Natural killer cell (primary cell): ENCODE measurements at regions not wholly inside any gene's neighbourhood (a gene's known extent, or its start where the extent isn't known, plus 50 kb on each side); places are given as distances from the start of the nearest gene placed in this dataset.

Experiments
- ATAC-seq, 3 donors: fragments of 150-1000 bp in 2 of 3; fragments of 200-7000 bp in 1 of 3; cut with Tn5 transposase; 1 replicate in 1 of 3; 2 replicates in 2 of 3; pipeline ENCODE4 v1.10.0; 2021; ENCODE audit warnings: mild to moderate bottlenecking in 2 of 3, moderate library complexity in 2 of 3
- DNase-seq, 2 donors: peaks; one replicate each; pipeline versions ENCODE4 v3.0.0 to v3.0.0-alpha.2; 2013 to 2021; ENCODE audit warnings: mixed read lengths in 1 of 2
- H3K27ac ChIP-seq: one replicate; pipeline ENCODE4 v1.5.1; 2013; ENCODE audit warnings: mild to moderate bottlenecking, low read length
- H3K27me3 ChIP-seq: one replicate; pipeline ENCODE4 v1.6.1; 2013; ENCODE audit warnings: low read length; ENCODE audit not compliant: control insufficient read depth, insufficient read depth
- H3K36me3 ChIP-seq: one replicate; pipeline ENCODE4 v1.6.1; 2013; ENCODE audit warnings: low read length; ENCODE audit not compliant: control insufficient read depth, insufficient read depth
- H3K4me1 ChIP-seq: one replicate; pipeline ENCODE4 v1.6.1; 2013; ENCODE audit warnings: low read length; ENCODE audit not compliant: control insufficient read depth, insufficient read depth
- H3K4me3 ChIP-seq: one replicate; pipeline ENCODE4 v1.5.1; 2013; ENCODE audit warnings: low read length
- H3K9me3 ChIP-seq: one replicate; pipeline ENCODE4 v1.6.1; 2013; ENCODE audit warnings: low read length; ENCODE audit not compliant: control insufficient read depth, insufficient read depth
- H3K27ac Mint-ChIP-seq, 2 donors: one replicate each; pipeline ENCODE4 v1.8.0; 2022; ENCODE audit warnings: mild to moderate bottlenecking in 2 of 2, mixed read lengths in 2 of 2, moderate library complexity in 1 of 2
- H3K27me3 Mint-ChIP-seq, 2 donors: one replicate each; pipeline ENCODE4 v1.8.0; 2022; ENCODE audit warnings: low read depth in 2 of 2, mixed read lengths in 2 of 2
- H3K36me3 Mint-ChIP-seq: one replicate; pipeline ENCODE4 v1.8.0; 2022; ENCODE audit warnings: mixed read lengths
- H3K4me1 Mint-ChIP-seq, 2 donors: one replicate each; pipeline ENCODE4 v1.8.0; 2022; ENCODE audit warnings: mixed read lengths in 2 of 2
- H3K4me3 Mint-ChIP-seq: one replicate; pipeline ENCODE4 v1.8.0; 2022; ENCODE audit warnings: mild to moderate bottlenecking, moderate library complexity, mixed read lengths
- H3K9me3 Mint-ChIP-seq, 2 donors: one replicate each; pipeline ENCODE4 v1.8.0; 2022; ENCODE audit warnings: mixed read lengths in 2 of 2
- CTCF ChIP-seq: fragments of 200-600 bp; IDR thresholded peaks from one replicate; pipeline ENCODE4 v1.8.0; 2022; ENCODE audit warnings: antibody characterized with exemption
- WGBS: methylation state at CpG from one replicate; pipeline ENCODE4 v1.1.7; 2013; ENCODE audit warnings: missing lambda C conversion rate; ENCODE audit not compliant: insufficient coverage; 5-methylcytosine and 5-hydroxymethylcytosine counted together
- intact Hi-C: fragments of 100-400 bp; cut with micrococcal nuclease; formaldehyde crosslinking; loops from one replicate; pipeline ENCODE4 v1.14.2; 2022

GRCh38 chr13:33676045-33676989 lies 141.6 kb upstream of the RFC3 start:
- Histone ChIP-seq H3K4me1 (peaks cover 3% of the 10 kb centered on the region), H3K27ac (no peak overlapping the region), H3K4me3 (no peak overlapping the region), H3K27me3 (no peaks in the 10 kb centered on the region), H3K36me3 (no peaks in the 10 kb centered on the region), H3K9me3 (no peaks in the 10 kb centered on the region)
- H3K4me1 Mint-ChIP-seq: peaks cover 0 to 11% of the 10 kb centered on the region in 2 donors
- ATAC-seq (peak in 1 of 3 donors; percentile 33), DNase-seq (peak in 1 of 2 donors; percentile 43)
- no peaks in the 10 kb centered on the region for H3K36me3 Mint-ChIP-seq
- no peaks in the 10 kb centered on the region for H3K27me3 Mint-ChIP-seq
- TF ChIP-seq CTCF: no peak
- no peaks in the 10 kb centered on the region for H3K9me3 Mint-ChIP-seq
- 56% methylated on average over 13 of the region's 13 CpGs for WGBS
- H3K27ac Mint-ChIP-seq: no peak overlapping the region
- intact Hi-C loops: no loop called here
- no peak overlapping the region for H3K4me3 Mint-ChIP-seq

- H3K4me3 ChIP-seq: no peak overlapping the region
- no peaks in the 10 kb centered on the region for H3K36me3 Mint-ChIP-seq
- H3K36me3 ChIP-seq: no peaks in the 10 kb centered on the region
- TF ChIP-seq CTCF: no peak
- H3K27me3 ChIP-seq: no peaks in the 10 kb centered on the region
- intact Hi-C loops: no loop called here
- no peak overlapping the region for H3K4me3 Mint-ChIP-seq
- peaks cover 3% of the 10 kb centered on the region for H3K4me1 ChIP-seq
- peaks cover 0 to 11% of the 10 kb centered on the region in 2 donors for H3K4me1 Mint-ChIP-seq
- no peaks in the 10 kb centered on the region for H3K27me3 Mint-ChIP-seq
- H3K9me3 ChIP-seq: no peaks in the 10 kb centered on the region
- WGBS: no CpG with 5 or more reads among the region's 1 CpG
- H3K27ac Mint-ChIP-seq: no peak overlapping the region
- ATAC-seq: no peak
- no peak overlapping the region for H3K27ac ChIP-seq
- no peaks in the 10 kb centered on the region for H3K9me3 Mint-ChIP-seq
- DNase-seq: no peak
These were observed 140.7 kb upstream of the RFC3 start for GRCh38 chr13:33677215-33677614.

GRCh38 chr13:33678084-33678483 lies 139.9 kb upstream of the RFC3 start:
- H3K9me3 ChIP-seq: no peaks in the 10 kb centered on the region
- Mint-ChIP-seq H3K4me3 (no peak overlapping the region), H3K27ac (no peak overlapping the region), H3K36me3 (no peaks in the 10 kb centered on the region), H3K4me1 (peaks cover 0 to 11% of the 10 kb centered on the region in 2 donors), H3K9me3 (no peaks in the 10 kb centered on the region), H3K27me3 (no peaks in the 10 kb centered on the region)
- H3K4me1 ChIP-seq: peaks cover 3% of the 10 kb centered on the region
- DNase-seq: no peak
- intact Hi-C loops: no loop called here
- ATAC-seq: no peak
- H3K36me3 ChIP-seq: no peaks in the 10 kb centered on the region
- H3K27me3 ChIP-seq: no peaks in the 10 kb centered on the region
- 95% methylated on average over 9 of the region's 9 CpGs for WGBS
- no peak overlapping the region for H3K4me3 ChIP-seq
- H3K27ac ChIP-seq: no peak overlapping the region
- no peak for TF ChIP-seq CTCF
